HG03442 (cell line): ENCODE measurements at regions not wholly inside any gene's neighbourhood (a gene's known extent, or its start where the extent isn't known, plus 50 kb on each side); places are given as distances from the start of the nearest gene placed in this dataset.

Experiments
- ATAC-seq: cut with Tn5 transposase; IDR thresholded peaks from one replicate; pipeline ENCODE4 v1.9.1; 2021; ENCODE audit warnings: mild to moderate bottlenecking, moderate library complexity; ENCODE audit not compliant: unreplicated experiment

- ATAC-seq: no peak
Observed at GRCh38 chr1:232522189-232522588, 107.7 kb downstream of the SIPA1L2 start.

GRCh38 chr1:232521660-232522059 lies 108.3 kb downstream of the SIPA1L2 start:
- ATAC-seq: no peak

GRCh38 chr1:232519186-232519585 lies 110.7 kb downstream of the SIPA1L2 start:
- no peak for ATAC-seq

DNA sequence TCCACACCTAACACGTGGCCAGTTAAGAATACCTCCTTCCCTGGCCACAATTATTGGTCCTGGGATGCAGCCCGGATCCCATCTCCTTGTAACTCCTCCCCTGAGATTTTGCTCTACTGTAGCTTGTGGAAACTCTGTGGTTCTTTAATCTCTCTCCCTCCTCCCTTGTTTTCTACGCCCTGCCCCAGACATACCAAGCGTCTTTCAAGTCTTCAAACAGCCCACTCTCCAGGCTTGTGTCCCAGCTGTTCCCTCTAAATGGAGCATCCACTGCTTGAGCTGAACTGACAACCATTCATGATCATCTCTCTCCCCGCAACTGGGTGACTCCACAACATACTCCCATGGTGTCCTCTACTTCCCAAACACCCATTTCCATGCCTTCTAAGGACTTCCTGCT lies 111.6 kb downstream of the SIPA1L2 start:
- ATAC-seq: no peak

GRCh38 chr1:232517204-232517603 lies 112.7 kb downstream of the SIPA1L2 start:
- no peak for ATAC-seq

GRCh38 chr1:232515706-232516105 lies 114.2 kb downstream of the SIPA1L2 start:
- ATAC-seq: no peak

GRCh38 chr1:232512712-232513111 lies 117.2 kb downstream of the SIPA1L2 start:
- no peak for ATAC-seq

DNA sequence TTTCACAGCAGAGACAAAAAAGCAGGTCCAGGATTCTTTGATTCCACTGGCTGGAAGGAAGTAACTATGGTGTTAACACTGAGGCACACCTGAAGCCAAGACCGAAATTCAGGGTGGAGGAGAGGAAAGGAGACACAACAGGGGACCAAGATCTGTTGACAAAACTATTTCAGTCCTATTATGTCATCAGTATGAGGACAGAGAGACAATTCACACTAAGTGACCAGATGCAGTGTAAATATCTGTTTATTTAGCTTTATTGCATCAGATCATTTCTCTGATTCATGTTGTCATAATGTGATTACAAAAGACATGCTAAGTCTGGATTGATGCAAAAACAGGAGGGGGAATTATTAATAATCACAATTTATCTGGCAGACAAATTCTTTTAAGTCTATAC lies 118.8 kb downstream of the SIPA1L2 start:
- ATAC-seq: no peak

DNA sequence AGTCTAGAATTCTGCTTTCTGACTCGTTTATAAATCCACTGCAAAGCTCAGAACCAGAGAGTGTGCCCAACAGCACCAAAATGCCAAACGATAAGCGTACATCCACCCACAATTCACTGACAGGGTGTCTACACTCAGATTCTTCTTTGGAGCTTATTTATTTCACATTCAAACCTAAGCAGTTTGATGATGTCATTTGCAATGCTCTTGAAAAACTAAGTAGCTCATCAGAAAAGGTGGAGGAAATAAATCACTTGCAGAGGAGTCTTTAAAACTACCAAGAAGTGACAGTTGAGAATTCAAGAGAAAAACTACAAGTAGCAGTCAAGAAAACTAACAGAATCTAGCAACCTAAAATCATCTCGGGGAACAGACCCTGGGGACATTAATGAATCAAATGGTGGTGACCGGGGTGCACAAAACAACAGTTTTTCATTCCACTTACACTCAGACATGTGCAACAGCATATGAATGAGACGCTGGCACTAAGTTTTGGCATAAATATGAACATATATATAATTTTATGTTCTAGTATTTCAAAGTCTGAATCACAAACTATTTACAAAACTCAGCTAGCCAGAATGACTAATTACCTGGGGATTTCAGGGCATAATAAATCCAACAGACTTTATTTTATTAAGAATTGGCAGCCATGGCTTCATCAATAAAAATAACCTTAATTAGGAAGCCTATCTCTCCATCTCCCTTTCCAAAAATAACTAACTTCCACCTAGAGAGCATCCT lies 119.4 kb downstream of the SIPA1L2 start:
- no peak for ATAC-seq

DNA sequence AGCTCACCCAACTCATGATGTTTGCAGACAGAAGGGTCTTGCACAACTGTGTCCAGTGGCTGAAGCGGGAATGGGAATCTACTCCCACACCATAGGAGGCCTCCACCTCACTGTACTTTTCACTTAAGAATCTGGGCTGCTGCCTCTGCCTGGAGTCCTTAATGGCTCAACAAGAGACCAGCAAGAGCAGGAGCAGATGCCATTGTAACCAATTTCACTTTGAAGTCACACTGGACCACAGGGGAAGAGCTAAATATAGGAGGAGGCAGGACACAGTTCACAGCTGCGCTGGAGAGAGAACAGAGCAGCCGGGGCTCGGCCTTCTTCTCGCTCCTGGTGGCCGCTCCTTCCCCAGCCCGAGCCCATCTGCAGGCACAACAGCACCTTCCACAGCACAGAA lies 120.4 kb downstream of the SIPA1L2 start:
- ATAC-seq: no peak

DNA sequence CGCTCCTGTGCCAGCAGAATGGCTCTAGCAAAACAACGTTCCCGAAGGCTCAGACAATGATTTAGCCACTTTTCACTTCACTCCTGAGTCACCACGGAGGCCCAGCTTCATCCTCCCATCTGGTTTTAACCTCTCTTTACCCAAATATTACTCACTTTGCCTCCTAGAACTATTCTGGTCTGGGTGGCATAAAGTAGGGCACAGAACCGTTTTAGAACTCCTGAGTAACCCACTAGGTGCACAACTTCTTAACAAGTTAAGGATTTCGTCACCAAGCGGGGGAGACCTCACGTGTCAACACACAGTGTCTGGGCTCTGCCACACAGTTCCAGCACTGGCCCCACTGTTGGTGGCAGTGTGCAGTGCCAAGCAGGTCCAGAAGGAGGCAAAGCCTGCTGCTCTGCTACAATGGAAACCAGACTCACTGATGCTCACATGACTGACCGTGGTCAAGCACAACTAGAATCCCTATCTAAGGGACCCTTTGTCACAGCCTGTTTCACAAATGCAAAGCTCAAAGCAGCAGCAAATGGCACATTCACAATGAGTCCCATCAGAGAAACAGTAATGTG lies 121.7 kb downstream of the SIPA1L2 start:
- ATAC-seq: no peak

GRCh38 chr1:232507571-232507970 lies 122.4 kb downstream of the SIPA1L2 start:
- no peak for ATAC-seq

DNA sequence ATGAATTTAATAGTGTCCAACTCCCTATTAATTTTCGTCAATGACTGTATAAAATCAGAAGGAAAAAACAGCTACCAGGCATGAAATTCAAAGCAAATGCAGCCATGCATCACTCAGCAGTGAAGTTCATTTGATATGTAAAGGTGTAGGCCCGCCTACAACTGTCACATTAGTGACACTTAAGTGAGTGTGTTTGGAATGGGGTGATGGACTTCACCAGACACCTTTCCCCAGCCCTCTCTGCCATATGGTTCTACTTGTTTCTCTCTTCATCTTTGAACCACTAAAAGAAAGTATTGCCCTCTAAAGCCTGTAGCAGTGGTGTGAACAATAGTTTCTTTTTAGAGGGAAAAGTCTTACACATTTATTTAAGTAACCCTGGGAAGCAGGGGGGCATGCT lies 124.0 kb downstream of the SIPA1L2 start:
- ATAC-seq: no peak

DNA sequence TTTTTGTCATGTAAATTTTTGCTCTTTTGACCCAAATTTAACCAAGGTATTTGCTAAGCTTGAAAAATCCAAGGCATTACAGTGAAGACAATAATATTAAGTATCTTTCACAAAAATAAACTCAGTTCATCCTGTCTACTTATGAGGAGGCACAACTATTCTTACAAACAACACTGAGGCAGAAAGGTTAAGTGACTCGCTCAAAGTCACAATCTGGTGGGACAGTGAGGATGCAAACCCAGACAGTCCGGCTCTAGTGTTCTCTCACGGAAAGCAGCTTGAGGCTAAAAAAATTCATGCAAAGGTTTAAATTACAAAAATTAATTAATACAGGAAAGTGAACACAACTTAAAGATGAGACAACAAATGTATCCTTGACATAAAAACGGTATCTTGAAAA lies 125.3 kb downstream of the SIPA1L2 start:
- no peak for ATAC-seq

GRCh38 chr1:232503497-232503896 lies 126.4 kb downstream of the SIPA1L2 start:
- no peak for ATAC-seq

DNA sequence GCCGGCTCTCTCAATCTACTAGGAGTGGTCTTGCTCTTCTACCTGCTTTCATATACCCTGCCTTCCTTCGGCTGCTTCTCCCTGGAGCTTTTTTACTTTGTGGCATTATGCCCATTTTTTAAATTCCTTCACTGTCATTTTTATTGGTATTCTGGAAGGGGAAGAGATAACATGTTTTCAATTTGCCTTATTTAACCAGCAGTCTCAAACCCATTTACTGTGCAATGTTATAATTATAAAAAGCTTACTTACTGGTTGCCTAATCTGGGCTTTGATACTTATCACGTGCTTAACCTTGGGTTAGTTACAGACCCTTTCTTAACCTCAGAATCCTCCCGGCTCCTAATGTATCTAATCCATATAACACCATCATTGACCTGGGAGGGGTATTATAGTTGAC lies 128.1 kb downstream of the SIPA1L2 start:
- ATAC-seq: no peak

DNA sequence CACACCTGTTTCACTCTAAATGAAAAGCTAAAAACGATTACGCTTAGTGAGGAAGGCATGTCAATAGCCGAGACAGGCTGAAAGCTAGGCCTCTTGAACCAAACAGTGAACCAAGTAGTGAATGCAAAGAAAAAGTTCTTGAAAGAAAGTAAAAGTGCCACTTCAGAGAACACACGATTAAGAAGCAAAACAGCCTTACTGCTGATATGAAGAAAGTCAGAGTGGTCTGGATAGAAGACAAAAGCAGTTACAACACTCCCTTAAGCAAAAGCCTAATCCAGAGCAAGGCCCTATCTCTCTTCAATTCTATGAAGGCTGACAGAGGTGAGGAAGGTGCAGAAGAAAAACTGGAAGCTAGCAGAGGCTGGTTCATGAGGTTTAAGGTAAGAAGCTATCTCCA lies 130.7 kb downstream of the SIPA1L2 start:
- ATAC-seq: no peak

DNA sequence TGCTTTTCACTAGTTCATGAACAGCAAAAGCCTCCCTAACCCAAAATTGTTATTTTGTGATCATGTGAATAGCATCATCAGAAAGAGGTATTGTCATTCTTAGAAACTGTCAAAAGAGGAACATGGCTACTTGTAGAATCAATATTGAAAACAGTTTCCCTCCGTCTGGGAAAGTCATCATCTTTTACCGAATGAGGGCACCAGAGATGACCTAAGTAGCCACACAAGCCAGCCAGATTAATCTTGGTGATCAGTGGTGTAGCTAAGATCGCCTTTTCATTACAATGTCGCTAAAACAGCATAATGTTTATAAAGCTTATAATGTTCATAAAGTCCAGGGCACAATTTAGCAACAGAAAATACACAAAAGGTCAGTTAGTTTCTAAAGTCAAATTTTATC lies 136.1 kb downstream of the SIPA1L2 start:
- ATAC-seq: no peak

- no peak for ATAC-seq
Observed at GRCh38 chr1:232489256-232489655, 140.7 kb downstream of the SIPA1L2 start.

DNA sequence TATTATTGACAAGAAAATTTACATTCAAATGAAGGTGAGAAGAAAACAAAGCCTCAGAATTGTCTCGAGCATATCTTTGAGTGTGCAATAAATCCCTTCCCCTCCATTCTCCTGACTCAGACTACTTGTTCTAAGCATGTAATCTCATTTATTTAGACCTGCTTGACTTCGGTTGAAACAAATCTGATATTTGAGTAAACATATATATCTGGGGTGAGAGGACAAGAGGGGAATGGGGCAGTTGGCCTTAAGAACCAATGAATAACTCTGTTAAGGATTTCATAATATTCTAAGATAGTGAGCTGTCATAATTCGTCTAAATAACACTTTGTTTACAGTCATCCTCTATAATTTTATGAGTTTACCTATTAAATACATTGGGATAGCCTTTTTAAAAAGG lies 142.7 kb downstream of the SIPA1L2 start:
- ATAC-seq: no peak

- ATAC-seq: no peak
Observed at GRCh38 chr1:232486454-232487207, 143.3 kb downstream of the SIPA1L2 start.

- ATAC-seq: no peak
Observed at GRCh38 chr1:232486006-232486405, 143.9 kb downstream of the SIPA1L2 start.
